ENCODE measurements at regions not wholly inside any gene's neighbourhood (a gene's known extent, or its start where the extent isn't known, plus 50 kb on each side); places are given as distances from the start of the nearest gene placed in this dataset.

DNA sequence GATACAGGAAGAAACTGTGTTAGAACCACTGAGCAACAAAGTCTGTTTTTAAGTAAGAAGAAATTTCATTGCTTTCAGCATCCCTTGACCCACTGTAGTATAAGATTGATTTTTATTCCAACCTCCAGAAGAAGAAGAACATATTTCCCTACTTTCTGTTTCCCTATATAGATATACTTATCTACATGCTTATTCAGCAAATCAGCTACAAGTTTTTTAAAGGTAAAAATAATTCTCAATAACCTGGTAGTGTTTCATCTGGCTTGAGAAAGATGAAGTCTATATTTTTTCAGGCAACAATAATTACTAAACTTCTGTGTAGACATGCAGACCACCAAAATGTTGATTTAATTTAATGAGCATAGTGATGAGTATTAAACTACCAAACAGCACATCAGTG is 201.0 kb downstream of the OSTF1 start (continued):
- TF ChIP-seq, protein P1, sequence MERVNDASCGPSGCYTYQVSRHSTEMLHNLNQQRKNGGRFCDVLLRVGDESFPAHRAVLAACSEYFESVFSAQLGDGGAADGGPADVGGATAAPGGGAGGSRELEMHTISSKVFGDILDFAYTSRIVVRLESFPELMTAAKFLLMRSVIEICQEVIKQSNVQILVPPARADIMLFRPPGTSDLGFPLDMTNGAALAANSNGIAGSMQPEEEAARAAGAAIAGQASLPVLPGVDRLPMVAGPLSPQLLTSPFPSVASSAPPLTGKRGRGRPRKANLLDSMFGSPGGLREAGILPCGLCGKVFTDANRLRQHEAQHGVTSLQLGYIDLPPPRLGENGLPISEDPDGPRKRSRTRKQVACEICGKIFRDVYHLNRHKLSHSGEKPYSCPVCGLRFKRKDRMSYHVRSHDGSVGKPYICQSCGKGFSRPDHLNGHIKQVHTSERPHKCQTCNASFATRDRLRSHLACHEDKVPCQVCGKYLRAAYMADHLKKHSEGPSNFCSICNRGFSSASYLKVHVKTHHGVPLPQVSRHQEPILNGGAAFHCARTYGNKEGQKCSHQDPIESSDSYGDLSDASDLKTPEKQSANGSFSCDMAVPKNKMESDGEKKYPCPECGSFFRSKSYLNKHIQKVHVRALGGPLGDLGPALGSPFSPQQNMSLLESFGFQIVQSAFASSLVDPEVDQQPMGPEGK (CRISPR knock-in tag; IDR thresholded peaks at IDR 0.05; ENCODE audit: borderline replicate concordance), result no peak
- TF ChIP-seq ZNF8 (CRISPR knock-in tag; IDR thresholded peaks at IDR 0.05), result no peak

DNA sequence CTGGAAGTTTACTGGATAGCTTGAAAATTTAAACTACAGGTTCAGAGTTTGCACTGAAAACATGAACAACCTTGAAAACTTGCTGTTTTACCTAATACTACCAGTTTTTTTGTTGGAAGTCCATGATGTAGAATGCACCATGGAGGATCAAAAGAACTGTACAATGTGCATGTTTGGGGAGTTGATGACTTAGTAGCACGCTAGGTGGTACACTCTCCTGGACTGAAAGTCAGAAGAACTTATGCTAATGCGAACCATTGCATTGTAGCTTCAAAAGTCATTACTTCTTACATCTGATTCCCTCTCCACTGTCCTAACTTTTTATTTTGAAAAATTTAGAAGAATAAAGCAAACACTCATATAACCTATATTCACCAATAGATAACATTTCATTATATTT is 211.0 kb downstream of the OSTF1 start:
- TF ChIP-seq RARB (CRISPR knock-in tag; IDR thresholded peaks at IDR 0.05) (no peak), SNAI2 (CRISPR knock-in tag; IDR thresholded peaks at IDR 0.05) (no peak), GLIS3 (CRISPR knock-in tag; IDR thresholded peaks at IDR 0.05) (no peak)
- ATAC-seq, result no peak

DNA sequence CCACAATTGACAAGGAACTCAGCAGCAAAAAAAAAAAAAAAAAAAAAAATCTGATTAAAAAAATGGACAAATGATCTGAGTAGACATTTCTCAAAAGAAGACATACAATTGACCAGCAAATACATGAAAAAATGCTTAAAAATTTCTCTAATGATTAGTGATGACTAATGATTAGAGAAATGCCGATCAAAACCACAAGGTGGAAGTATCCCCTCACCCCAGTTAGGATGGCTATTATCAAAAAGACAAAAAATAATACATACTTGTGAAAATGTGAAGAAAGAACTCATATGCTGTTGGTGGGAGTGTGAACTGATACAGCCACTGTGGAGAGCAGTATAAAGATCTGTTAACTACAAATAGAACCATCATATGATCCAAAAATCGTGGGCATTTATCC is 245.3 kb downstream of the OSTF1 start:
- no peak for ATAC-seq
- TF ChIP-seq CSDC2 (CRISPR knock-in tag; IDR thresholded peaks at IDR 0.05), result no peak
- TF ChIP-seq BACH2 (CRISPR knock-in tag; IDR thresholded peaks at IDR 0.05; ENCODE audit: borderline replicate concordance), result no peak
- TF ChIP-seq, protein P2, sequence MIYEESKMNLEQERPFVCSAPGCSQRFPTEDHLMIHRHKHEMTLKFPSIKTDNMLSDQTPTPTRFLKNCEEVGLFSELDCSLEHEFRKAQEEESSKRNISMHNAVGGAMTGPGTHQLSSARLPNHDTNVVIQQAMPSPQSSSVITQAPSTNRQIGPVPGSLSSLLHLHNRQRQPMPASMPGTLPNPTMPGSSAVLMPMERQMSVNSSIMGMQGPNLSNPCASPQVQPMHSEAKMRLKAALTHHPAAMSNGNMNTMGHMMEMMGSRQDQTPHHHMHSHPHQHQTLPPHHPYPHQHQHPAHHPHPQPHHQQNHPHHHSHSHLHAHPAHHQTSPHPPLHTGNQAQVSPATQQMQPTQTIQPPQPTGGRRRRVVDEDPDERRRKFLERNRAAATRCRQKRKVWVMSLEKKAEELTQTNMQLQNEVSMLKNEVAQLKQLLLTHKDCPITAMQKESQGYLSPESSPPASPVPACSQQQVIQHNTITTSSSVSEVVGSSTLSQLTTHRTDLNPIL (CRISPR knock-in tag; IDR thresholded peaks at IDR 0.05; ENCODE audit: low read depth), result no peak
- no peak for TF ChIP-seq ZFP3 (CRISPR knock-in tag; IDR thresholded peaks at IDR 0.05)
- no peak for TF ChIP-seq ISL1 (CRISPR knock-in tag; IDR thresholded peaks at IDR 0.05)
- no peak for TF ChIP-seq ZNF565 (CRISPR knock-in tag; conservative IDR thresholded peaks at IDR 0.05; ENCODE audit: low read depth)
- TF ChIP-seq, protein P3, sequence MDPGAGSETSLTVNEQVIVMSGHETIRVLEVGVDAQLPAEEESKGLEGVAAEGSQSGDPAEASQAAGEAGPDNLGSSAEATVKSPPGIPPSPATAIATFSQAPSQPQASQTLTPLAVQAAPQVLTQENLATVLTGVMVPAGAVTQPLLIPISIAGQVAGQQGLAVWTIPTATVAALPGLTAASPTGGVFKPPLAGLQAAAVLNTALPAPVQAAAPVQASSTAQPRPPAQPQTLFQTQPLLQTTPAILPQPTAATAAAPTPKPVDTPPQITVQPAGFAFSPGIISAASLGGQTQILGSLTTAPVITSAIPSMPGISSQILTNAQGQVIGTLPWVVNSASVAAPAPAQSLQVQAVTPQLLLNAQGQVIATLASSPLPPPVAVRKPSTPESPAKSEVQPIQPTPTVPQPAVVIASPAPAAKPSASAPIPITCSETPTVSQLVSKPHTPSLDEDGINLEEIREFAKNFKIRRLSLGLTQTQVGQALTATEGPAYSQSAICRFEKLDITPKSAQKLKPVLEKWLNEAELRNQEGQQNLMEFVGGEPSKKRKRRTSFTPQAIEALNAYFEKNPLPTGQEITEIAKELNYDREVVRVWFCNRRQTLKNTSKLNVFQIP (CRISPR knock-in tag; IDR thresholded peaks at IDR 0.05; ENCODE audit: borderline replicate concordance, low read depth), result no peak
- no peak for TF ChIP-seq SNAI2 (CRISPR knock-in tag; IDR thresholded peaks at IDR 0.05)
- TF ChIP-seq ZNF70 (CRISPR knock-in tag; IDR thresholded peaks at IDR 0.05), result no peak
- no peak for TF ChIP-seq ESRRG (CRISPR knock-in tag; IDR thresholded peaks at IDR 0.05)
- TF ChIP-seq, protein P1 (CRISPR knock-in tag; IDR thresholded peaks at IDR 0.05; ENCODE audit: borderline replicate concordance), result no peak
- TF ChIP-seq RARB (CRISPR knock-in tag; IDR thresholded peaks at IDR 0.05), result no peak
- TF ChIP-seq, protein P4, sequence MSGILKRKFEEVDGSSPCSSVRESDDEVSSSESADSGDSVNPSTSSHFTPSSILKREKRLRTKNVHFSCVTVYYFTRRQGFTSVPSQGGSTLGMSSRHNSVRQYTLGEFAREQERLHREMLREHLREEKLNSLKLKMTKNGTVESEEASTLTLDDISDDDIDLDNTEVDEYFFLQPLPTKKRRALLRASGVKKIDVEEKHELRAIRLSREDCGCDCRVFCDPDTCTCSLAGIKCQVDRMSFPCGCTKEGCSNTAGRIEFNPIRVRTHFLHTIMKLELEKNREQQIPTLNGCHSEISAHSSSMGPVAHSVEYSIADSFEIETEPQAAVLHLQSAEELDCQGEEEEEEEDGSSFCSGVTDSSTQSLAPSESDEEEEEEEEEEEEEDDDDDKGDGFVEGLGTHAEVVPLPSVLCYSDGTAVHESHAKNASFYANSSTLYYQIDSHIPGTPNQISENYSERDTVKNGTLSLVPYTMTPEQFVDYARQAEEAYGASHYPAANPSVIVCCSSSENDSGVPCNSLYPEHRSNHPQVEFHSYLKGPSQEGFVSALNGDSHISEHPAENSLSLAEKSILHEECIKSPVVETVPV (CRISPR knock-in tag; IDR thresholded peaks at IDR 0.05), result no peak
- TF ChIP-seq ZC3H10 (CRISPR knock-in tag; IDR thresholded peaks at IDR 0.05), result no peak
- no peak for TF ChIP-seq PPARA (CRISPR knock-in tag; IDR thresholded peaks at IDR 0.05; ENCODE audit: borderline replicate concordance)
- TF ChIP-seq TOX (CRISPR knock-in tag; IDR thresholded peaks at IDR 0.05; ENCODE audit: borderline replicate concordance), result no peak
- no peak for TF ChIP-seq GLIS3 (CRISPR knock-in tag; IDR thresholded peaks at IDR 0.05)
- TF ChIP-seq ZFP30 (CRISPR knock-in tag; IDR thresholded peaks at IDR 0.05), result no peak

DNA sequence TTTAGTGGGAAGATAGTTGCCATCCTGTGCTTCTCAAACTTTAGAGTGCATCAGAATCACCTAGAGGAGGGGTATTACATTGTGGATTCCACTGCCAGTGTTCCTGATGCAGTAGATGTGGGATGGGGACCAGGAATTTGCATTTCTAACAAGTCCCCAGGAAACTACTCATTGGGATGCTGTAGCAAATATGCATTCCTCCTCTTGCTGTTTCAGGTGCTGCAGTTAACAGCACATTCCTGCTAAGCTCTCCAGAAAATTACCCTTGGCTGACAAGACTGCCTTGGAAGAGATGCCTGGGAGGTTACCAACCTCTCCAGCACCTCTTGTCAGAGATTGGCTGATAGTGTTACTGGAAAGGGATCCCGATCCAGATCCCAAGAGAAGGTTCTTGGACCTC is 270.5 kb downstream of the OSTF1 start:
- no peak for ATAC-seq
- no peak for TF ChIP-seq ZNF565 (CRISPR knock-in tag; conservative IDR thresholded peaks at IDR 0.05; ENCODE audit: low read depth)
- TF ChIP-seq ZC3H10 (CRISPR knock-in tag; IDR thresholded peaks at IDR 0.05), result no peak
- no peak for TF ChIP-seq ZNF70 (CRISPR knock-in tag; IDR thresholded peaks at IDR 0.05)
- TF ChIP-seq, protein P2 (CRISPR knock-in tag; IDR thresholded peaks at IDR 0.05; ENCODE audit: low read depth), result no peak
- TF ChIP-seq, protein P3 (CRISPR knock-in tag; IDR thresholded peaks at IDR 0.05; ENCODE audit: borderline replicate concordance, low read depth), result no peak
- no peak for TF ChIP-seq SNAI2 (CRISPR knock-in tag; IDR thresholded peaks at IDR 0.05)
- TF ChIP-seq OSR1 (CRISPR knock-in tag; IDR thresholded peaks at IDR 0.05), result no peak
- no peak for TF ChIP-seq ZFP3 (CRISPR knock-in tag; IDR thresholded peaks at IDR 0.05)
- TF ChIP-seq, protein P4 (CRISPR knock-in tag; IDR thresholded peaks at IDR 0.05), result no peak
- no peak for TF ChIP-seq TOX (CRISPR knock-in tag; IDR thresholded peaks at IDR 0.05; ENCODE audit: borderline replicate concordance)
- no peak for TF ChIP-seq ARNTL (CRISPR knock-in tag; IDR thresholded peaks at IDR 0.05; ENCODE audit: borderline replicate concordance, low read depth)
- no peak for TF ChIP-seq ZFP30 (CRISPR knock-in tag; IDR thresholded peaks at IDR 0.05)
- TF ChIP-seq ESRRG (CRISPR knock-in tag; IDR thresholded peaks at IDR 0.05), result no peak
- TF ChIP-seq RARB (CRISPR knock-in tag; IDR thresholded peaks at IDR 0.05), result no peak
- TF ChIP-seq ZNF8 (CRISPR knock-in tag; IDR thresholded peaks at IDR 0.05), result no peak

All from SK-N-SH treated with all-trans-retinoic acid at 6 μM for 48 hours (cell line).